PFSK-1 (cell line): ENCODE measurements at regions not wholly inside any gene's neighbourhood (a gene's known extent, or its start where the extent isn't known, plus 50 kb on each side); places are given as distances from the start of the nearest gene placed in this dataset.

Source experiments
- FOXP2 ChIP-seq: optimal IDR thresholded peaks from 2 replicates; pipeline ENCODE3; 2011; ENCODE audit warnings: borderline replicate concordance, control low read depth, inconsistent platforms; ENCODE audit not compliant: insufficient read depth; ENCODE audit errors: extremely low read length, extremely low read depth
- POLR2AphosphoS5 ChIP-seq: IDR thresholded peaks from 2 replicates; pipeline ENCODE4 v1.6.1; 2012; ENCODE audit warnings: low read depth, mild to moderate bottlenecking, control low read depth, low read length, moderate library complexity
- SIN3A ChIP-seq: IDR thresholded peaks from 2 replicates; pipeline ENCODE4 v1.6.1; 2012; ENCODE audit warnings: mild to moderate bottlenecking, low read length, moderate library complexity, borderline replicate concordance; ENCODE audit not compliant: insufficient read depth
- TAF1 ChIP-seq: IDR thresholded peaks from 2 replicates; pipeline ENCODE4 v1.6.1; 2012; ENCODE audit warnings: low read length, control low read depth, borderline replicate concordance; ENCODE audit not compliant: insufficient read depth
- TF ChIP-seq, protein P1 (sequence below), 2 experiments: IDR thresholded peaks; 2 replicates each; pipeline versions ENCODE4 v1.6.1 to v1.8.0; 2011 to 2012; ENCODE audit warnings: low read depth in 2 of 2, low read length in 2 of 2, control low read depth in 1 of 2, inconsistent platforms in 1 of 2, mild to moderate bottlenecking in 1 of 2, moderate library complexity in 1 of 2; ENCODE audit not compliant: insufficient read depth in 1 of 2

DNA sequence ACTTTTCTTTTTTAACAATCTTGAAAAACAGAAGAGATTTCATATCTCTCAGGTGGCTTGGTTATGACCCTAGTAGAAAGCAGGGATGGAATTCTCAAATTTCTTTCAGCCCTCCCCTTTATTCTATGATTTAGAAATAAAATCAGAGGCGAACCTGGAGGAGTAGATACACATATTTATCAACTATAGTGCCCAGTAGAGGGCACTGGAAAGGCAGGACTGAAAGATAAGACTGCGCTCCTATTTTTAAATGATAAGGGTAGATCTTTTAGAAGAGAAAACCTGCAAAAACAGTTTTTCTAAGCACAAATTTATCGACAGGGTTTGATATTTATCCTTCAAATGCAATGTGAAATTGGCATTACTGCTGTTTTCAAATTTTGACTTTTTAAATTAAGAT lies 1296.6 kb downstream of the EPHA7 start:
- no peak for TF ChIP-seq SIN3A
- TF ChIP-seq FOXP2 = no peak
- no peak for TF ChIP-seq TAF1
- TF ChIP-seq, protein P1, sequence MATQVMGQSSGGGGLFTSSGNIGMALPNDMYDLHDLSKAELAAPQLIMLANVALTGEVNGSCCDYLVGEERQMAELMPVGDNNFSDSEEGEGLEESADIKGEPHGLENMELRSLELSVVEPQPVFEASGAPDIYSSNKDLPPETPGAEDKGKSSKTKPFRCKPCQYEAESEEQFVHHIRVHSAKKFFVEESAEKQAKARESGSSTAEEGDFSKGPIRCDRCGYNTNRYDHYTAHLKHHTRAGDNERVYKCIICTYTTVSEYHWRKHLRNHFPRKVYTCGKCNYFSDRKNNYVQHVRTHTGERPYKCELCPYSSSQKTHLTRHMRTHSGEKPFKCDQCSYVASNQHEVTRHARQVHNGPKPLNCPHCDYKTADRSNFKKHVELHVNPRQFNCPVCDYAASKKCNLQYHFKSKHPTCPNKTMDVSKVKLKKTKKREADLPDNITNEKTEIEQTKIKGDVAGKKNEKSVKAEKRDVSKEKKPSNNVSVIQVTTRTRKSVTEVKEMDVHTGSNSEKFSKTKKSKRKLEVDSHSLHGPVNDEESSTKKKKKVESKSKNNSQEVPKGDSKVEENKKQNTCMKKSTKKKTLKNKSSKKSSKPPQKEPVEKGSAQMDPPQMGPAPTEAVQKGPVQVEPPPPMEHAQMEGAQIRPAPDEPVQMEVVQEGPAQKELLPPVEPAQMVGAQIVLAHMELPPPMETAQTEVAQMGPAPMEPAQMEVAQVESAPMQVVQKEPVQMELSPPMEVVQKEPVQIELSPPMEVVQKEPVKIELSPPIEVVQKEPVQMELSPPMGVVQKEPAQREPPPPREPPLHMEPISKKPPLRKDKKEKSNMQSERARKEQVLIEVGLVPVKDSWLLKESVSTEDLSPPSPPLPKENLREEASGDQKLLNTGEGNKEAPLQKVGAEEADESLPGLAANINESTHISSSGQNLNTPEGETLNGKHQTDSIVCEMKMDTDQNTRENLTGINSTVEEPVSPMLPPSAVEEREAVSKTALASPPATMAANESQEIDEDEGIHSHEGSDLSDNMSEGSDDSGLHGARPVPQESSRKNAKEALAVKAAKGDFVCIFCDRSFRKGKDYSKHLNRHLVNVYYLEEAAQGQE (IDR thresholded peaks at IDR 0.05; ENCODE audit: insufficient read depth in 1 of 2, low read depth in 2 of 2, low read length in 2 of 2) = no peak
- no peak for TF ChIP-seq POLR2AphosphoS5

DNA sequence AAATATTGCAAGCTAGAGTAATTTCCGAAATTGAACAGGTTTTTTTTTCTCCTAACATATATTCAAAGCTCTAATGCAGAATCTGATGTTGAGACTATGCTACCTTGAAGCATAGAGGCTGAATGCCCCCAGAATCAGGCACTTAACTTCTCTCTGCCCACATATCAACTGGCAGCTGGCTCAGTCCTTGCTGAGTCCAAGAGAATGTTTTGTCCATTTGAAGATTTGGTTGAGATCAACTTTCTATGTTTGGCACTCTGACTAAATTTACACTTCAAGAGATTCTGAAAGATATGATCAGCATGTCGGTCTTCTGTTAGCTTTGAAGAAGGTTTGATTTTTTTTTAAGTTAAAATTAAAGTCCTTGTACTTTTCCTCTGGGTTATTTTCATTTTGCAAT lies 1298.1 kb downstream of the EPHA7 start:
- TF ChIP-seq, protein P1 (IDR thresholded peaks at IDR 0.05; ENCODE audit: insufficient read depth in 1 of 2, low read depth in 2 of 2, low read length in 2 of 2) = no peak
- TF ChIP-seq POLR2AphosphoS5 (no peak), SIN3A (no peak), FOXP2 (no peak), TAF1 (no peak)

DNA sequence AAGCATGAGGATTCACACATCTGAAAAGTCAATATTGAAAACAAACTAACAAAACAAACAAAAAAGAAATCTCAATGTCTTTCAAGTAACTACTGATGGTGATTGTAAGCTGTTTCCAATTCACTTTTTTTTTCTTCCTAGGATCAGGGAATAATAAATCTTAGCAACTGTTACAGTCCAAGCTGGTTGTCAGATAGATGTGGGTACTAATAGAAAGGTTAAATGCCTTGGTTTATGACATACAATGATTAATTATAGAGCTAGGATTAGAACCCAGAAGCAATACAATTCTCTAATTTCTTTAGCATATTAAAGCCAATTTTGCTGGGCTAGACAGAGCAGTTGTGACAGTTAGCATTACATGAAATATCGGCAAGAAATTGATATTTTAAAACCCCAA lies 1301.6 kb downstream of the EPHA7 start:
- TF ChIP-seq TAF1 (no peak), POLR2AphosphoS5 (no peak), SIN3A (no peak), FOXP2 (no peak)
- TF ChIP-seq, protein P1 (IDR thresholded peaks at IDR 0.05; ENCODE audit: insufficient read depth in 1 of 2, low read depth in 2 of 2, low read length in 2 of 2) = no peak

DNA sequence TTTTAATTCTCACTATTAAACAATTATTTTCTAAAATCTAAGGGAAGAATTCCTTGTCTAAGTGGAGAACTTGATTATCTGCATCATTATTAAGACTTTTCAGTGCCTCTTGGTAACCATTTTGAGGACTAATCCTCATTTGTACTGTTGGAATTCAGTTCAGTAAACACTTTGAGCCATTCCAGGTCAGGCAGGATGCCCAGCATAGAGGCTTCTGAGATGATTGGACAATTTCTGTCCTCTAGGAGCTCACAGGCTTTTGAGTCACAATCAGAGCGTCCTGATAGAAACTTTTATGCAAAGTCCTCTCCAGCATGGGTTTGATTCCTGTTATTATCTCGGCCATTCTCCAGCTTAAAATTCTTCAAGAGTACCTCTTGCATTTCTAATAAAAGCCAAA lies 1304.6 kb downstream of the EPHA7 start:
- TF ChIP-seq FOXP2 (no peak), TAF1 (no peak), SIN3A (no peak), POLR2AphosphoS5 (no peak)
- TF ChIP-seq, protein P1 (IDR thresholded peaks at IDR 0.05; ENCODE audit: insufficient read depth in 1 of 2, low read depth in 2 of 2, low read length in 2 of 2) = no peak
